ENCODE measurements at regions not wholly inside any gene's neighbourhood (a gene's known extent, or its start where the extent isn't known, plus 50 kb on each side); places are given as distances from the start of the nearest gene placed in this dataset.
"Not testable (repeated sequence)": the region's sequence is repeated elsewhere in the genome, so short reads cannot be mapped to it uniquely, and the experiment has no call there.

GRCh38 chr1:190837200-190837599 lies 359.5 kb upstream of the BRINP3 start:
- DNase-seq (ENCODE audit: low read depth): not testable (repeated sequence)

GRCh38 chr1:190837888-190838287 lies 360.2 kb upstream of the BRINP3 start:
- no peak for DNase-seq (ENCODE audit: low read depth)

GRCh38 chr1:190847166-190847565 lies 369.5 kb upstream of the BRINP3 start:
- no peak for DNase-seq (ENCODE audit: low read depth)

GRCh38 chr1:190849346-190849745 lies 371.7 kb upstream of the BRINP3 start:
- no peak for DNase-seq (ENCODE audit: low read depth)

GRCh38 chr1:190852611-190853010 lies 374.9 kb upstream of the BRINP3 start:
- DNase-seq (ENCODE audit: low read depth): no peak

GRCh38 chr1:190858140-190858539 lies 380.5 kb upstream of the BRINP3 start:
- no peak for DNase-seq (ENCODE audit: low read depth)

GRCh38 chr1:190864013-190864641 lies 386.5 kb upstream of the BRINP3 start:
- no peak for DNase-seq (ENCODE audit: low read depth)

- no peak for DNase-seq (ENCODE audit: low read depth)
Measured at GRCh38 chr1:190880352-190880751, 402.7 kb upstream of the BRINP3 start.

GRCh38 chr1:190881064-190881463 lies 403.4 kb upstream of the BRINP3 start:
- no peak for DNase-seq (ENCODE audit: low read depth)

- DNase-seq (ENCODE audit: low read depth): no peak
Measured at GRCh38 chr1:190897233-190897632, 419.6 kb upstream of the BRINP3 start.

- DNase-seq (ENCODE audit: low read depth): peak; percentile 74
Measured at GRCh38 chr1:190904091-190904695, 426.5 kb upstream of the BRINP3 start.

- DNase-seq (ENCODE audit: low read depth): peak; percentile 1
Measured at GRCh38 chr1:190906206-190906725, 428.6 kb upstream of the BRINP3 start.

GRCh38 chr1:190908246-190908645 lies 430.6 kb upstream of the BRINP3 start:
- DNase-seq (ENCODE audit: low read depth): peak; percentile 12

- DNase-seq (ENCODE audit: low read depth): peak; percentile 42
Measured at GRCh38 chr1:190908691-190909090, 431.0 kb upstream of the BRINP3 start.

- DNase-seq (ENCODE audit: low read depth): no peak
Measured at GRCh38 chr1:190935925-190936324, 458.3 kb upstream of the BRINP3 start.

- no peak for DNase-seq (ENCODE audit: low read depth)
Measured at GRCh38 chr1:190936337-190936736, 458.7 kb upstream of the BRINP3 start.

GRCh38 chr1:190940951-190941350 lies 463.3 kb upstream of the BRINP3 start:
- no peak for DNase-seq (ENCODE audit: low read depth)

GRCh38 chr1:190942475-190942874 lies 464.8 kb upstream of the BRINP3 start:
- no peak for DNase-seq (ENCODE audit: low read depth)

- DNase-seq (ENCODE audit: low read depth): not testable (repeated sequence)
Measured at GRCh38 chr1:190943722-190944121, 466.1 kb upstream of the BRINP3 start.

- no peak for DNase-seq (ENCODE audit: low read depth)
Measured at GRCh38 chr1:190949939-190950338, 472.3 kb upstream of the BRINP3 start.

GRCh38 chr1:190957565-190957964 lies 479.9 kb upstream of the BRINP3 start:
- DNase-seq (ENCODE audit: low read depth): peak; percentile 2

- no peak for DNase-seq (ENCODE audit: low read depth)
Measured at GRCh38 chr1:190963321-190963720, 485.7 kb upstream of the BRINP3 start.

GRCh38 chr1:190975827-190976226 lies 498.2 kb upstream of the BRINP3 start:
- DNase-seq (ENCODE audit: low read depth): no peak

GRCh38 chr1:191002768-191003167 lies 525.1 kb upstream of the BRINP3 start:
- no peak for DNase-seq (ENCODE audit: low read depth)

Measured in iris pigment epithelial cell (primary cell).